RWPE1 (cell line): ENCODE measurements at regions not wholly inside any gene's neighbourhood (a gene's known extent, or its start where the extent isn't known, plus 50 kb on each side); places are given as distances from the start of the nearest gene placed in this dataset.
"Not testable (repeated sequence)": the region's sequence is repeated elsewhere in the genome, so short reads cannot be mapped to it uniquely, and the experiment has no call there.

Source experiments
- CTCF ChIA-PET: fragments of 350-600 bp; sonication (Branson Sonifier 250); formaldehyde crosslinking; extraction: SDS; loops from one replicate; lab custom pipeline; 2021; lab: Yijun Ruan, JAX
- POLR2A ChIA-PET: fragments of 400-600 bp; formaldehyde crosslinking; extraction: SDS; loops from one replicate; lab custom pipeline; 2020; ENCODE audit warnings: antibody characterized with exemption; ENCODE audit not compliant: low non-redundant PET; lab: Yijun Ruan, JAX
- DNase-seq: peaks from one replicate; pipeline ENCODE4 v3.0.0; 2012; ENCODE audit warnings: low spot score
- H3K27ac ChIP-seq: fragments of 450-650 bp; 2 replicates; pipeline ENCODE4 v1.5.1; 2017

DNA sequence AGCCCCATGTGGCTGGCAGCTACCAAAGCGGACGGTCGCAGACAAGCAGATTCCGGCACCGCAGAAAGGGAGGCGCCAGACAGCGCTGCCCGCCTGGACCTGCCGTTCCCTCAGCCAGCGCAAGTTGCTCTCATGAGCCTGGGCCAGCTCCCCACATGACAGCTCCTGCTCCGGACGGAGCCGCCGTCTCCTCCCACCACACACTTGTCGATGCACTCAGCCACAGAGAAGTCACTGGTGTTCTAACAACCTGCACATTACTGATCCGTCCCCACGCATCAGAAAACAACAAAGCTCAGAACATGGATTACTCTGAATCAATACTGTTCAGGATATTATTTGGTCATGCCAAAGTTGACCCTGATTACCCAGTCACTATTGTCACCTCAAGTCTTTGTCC, 74.4 kb upstream of the TNK2 start:
- CTCF ChIA-PET, H3K27ac ChIP-seq, POLR2A ChIA-PET, DNase-seq: not testable (repeated sequence)

DNA sequence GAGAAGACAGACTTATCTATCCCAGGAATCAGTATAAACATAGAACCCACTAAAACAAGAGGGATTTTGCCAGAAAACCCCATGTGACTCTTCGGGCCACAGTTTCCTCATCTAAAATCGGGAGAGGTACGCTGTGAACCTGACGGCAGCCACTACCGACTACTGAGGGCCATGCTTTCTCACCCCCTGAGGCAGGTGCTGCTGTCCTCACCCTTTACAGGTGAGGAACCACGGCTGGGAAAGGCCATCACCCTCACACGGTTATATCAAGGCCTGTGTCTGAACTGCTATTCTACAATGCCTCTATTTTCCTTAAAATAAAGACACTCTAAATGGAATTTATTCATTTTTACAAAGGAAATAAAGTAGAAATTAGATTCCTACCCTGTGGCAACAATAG, 73.4 kb upstream of the TNK2 start:
- CTCF ChIA-PET, H3K27ac ChIP-seq, DNase-seq, POLR2A ChIA-PET: not testable (repeated sequence)

DNA sequence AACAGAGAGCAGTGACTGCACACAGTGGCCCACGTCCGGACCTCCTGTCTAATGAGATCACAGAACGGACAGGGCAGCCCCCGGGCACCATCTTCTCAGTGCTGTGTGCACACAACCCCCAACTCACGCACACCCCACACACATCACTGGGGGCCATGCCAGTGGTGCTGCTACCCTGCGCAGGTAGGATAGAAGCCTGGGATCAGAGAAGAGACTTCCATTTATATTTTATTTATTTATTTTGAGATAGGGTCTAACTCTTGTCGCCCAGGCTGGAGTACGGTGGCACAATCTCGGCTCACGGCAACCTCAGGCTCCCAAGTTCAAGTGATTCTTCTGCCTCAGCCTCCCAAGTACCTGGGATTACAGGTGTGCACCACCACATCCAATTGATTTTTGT, 71.5 kb upstream of the TNK2 start:
- DNase-seq, H3K27ac ChIP-seq, POLR2A ChIA-PET, CTCF ChIA-PET: not testable (repeated sequence)

DNA sequence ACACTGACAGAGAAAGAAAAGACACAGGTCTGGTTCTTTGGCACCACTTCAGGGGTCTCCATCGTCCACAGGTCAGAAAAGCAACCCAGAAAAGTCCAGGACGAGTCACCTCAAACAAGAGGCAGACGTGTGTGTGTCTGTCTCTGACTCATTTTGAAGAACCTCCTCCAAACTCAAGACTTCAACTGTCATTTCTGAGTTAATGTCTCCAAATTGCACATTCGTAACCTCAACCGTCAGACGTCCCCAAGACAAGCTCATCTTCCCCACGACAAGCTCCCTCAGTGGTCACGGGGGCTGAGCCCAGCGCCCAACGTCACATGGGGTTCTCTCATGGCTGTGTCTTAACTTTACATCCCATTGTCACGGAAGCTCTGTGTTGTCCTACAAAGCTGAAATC, 70.2 kb upstream of the TNK2 start:
- DNase-seq, POLR2A ChIA-PET, CTCF ChIA-PET, H3K27ac ChIP-seq: not testable (repeated sequence)

DNA sequence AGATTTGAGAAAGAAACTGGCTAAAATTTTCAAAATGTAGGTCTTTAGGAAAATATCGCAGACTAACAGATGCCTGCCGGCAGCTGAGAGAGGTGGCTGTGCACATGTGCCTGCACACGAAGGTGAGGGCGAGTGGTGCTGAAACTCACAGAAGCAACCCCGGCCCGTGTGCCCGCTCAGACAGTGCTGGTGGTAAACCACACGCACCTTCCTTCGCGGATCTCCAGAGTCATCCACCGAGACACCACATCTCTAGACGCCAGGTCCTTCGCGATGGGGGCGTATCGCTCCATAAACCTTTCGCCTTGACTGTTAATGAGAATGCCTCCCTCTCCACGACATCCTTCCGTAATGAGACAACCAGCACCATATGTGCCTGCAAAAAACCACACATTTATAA, 68.5 kb upstream of the TNK2 start:
- CTCF ChIA-PET, H3K27ac ChIP-seq, POLR2A ChIA-PET, DNase-seq: not testable (repeated sequence)

DNA sequence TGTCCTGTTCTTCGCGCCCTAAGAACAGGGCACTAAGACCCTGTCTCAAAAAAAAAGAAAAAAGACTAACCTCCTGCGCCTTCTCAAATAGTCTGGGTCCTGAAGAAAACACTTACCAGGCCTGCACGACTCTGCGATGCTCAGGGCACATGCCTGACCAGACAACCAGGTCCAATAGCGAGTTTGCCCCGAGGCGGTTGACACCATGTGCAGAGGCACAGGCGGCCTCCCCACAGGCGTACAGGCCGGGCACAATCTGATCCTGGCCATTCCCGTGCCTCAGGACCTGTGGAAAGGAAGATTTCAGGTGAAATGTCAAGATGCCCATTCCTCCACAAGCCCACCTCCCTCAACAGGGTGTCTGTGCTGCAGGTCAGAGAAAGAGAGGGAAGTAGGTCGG, 65.9 kb upstream of the TNK2 start:
- CTCF ChIA-PET, H3K27ac ChIP-seq, POLR2A ChIA-PET, DNase-seq: not testable (repeated sequence)

DNA sequence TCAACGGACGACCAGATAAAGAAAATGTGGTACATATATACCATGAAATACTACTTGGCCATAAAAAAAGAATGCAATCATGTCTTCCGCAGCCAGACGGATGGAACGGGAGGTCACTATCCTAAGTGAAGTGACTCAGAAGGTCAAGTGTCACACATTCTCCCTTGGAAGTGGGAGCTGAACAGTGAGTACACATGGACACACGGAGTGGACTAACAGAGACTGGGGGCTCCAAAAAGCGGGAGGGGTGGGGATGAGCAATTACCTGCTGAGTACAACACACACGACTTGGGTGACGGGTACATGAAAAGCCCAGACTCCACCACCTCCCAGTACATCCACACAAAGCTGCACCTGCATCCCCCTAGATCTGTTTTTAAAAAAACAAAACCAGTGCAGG, 62.5 kb upstream of the TNK2 start:
- DNase-seq, POLR2A ChIA-PET, H3K27ac ChIP-seq, CTCF ChIA-PET: not testable (repeated sequence)

DNA sequence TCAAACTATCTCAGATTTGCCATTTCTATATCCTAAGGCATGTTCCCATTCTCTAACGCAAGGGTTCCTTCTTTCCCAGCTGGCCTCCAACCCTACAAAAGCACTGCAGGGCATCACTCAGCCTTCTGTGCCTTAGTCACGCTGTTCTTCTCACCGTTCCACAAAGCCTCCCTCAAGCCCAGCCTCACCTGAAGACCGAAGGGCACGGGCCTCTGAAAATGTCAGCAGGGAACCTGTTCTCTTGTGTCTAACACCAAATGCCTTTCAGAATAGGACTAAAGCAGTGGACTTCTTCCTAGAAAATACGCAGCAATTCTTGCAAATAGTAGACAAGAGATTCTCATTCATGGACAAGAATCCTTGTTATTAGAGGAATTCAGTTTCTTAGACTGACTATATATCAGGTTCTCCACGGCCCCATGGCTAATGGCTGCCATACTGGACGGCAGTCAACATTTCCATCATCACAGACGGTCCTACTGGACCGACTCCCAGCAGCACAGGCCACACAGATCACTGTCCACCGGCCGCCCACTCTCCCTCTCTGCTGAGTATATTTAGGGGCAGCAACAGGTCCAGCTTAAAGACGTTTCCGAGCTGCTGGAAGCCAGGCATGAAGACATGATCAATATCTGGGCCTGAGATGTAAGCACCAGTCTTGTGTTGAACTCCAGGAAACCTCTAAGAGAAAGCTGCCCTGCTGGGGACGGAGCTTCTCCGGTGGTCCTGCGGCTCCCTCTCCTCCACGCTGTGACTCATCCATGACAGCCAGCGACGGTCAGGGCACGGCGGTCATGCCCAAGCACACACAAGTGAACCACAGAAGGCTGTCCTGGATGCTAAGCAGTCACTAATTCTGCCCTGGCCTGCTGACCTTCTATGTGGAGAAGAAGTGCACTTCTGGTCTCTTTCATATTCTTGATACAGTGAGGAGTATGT, 61.8 kb upstream of the TNK2 start:
- H3K27ac ChIP-seq, DNase-seq, POLR2A ChIA-PET: not testable (repeated sequence)
- CTCF ChIA-PET, result interaction anchor here (0.6 kb wide), 1 partner anchor 279 kb away, joined by 9 read pairs; no protein-coding TSS in a partner anchor

DNA sequence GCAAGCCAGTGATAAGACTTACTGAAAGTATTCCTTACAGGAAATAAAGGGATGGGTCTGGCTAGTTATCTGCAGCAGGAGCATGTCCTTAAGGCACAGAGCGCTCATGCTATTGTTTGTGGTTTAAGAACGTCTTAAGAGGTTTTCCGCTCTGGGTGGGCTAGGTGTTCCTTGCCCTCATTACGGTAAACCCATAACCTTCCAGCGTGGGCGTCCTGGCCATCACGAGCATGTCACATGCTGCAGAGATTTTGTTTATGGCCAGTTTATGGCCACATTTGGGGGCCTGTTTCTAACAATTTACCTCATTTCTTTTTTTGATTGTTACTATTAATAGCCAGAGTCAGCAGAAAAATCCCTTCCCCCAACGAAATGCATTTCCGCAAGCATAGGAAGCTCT, 61.0 kb upstream of the TNK2 start:
- DNase-seq, POLR2A ChIA-PET, H3K27ac ChIP-seq, CTCF ChIA-PET: not testable (repeated sequence)

DNA sequence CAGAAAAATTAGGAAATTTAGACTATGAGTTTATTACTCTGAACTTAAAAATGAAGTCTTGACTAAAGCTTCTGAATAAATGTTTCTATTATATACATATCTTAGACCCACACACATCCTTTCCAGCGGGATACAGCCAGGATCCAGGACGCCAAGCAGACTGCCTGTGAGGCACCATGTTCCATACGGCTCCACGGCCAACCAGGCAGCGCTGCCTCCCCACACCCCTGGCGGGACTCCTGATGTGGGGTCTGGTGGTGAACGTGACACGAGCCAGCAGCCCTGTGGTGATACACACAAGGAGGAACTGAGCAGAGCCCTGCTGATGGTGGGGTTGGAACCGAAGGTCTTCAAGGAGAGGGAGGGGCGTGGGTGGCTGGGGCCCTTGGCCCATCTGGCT, 59.8 kb upstream of the TNK2 start:
- CTCF ChIA-PET, POLR2A ChIA-PET, DNase-seq, H3K27ac ChIP-seq: not testable (repeated sequence)

DNA sequence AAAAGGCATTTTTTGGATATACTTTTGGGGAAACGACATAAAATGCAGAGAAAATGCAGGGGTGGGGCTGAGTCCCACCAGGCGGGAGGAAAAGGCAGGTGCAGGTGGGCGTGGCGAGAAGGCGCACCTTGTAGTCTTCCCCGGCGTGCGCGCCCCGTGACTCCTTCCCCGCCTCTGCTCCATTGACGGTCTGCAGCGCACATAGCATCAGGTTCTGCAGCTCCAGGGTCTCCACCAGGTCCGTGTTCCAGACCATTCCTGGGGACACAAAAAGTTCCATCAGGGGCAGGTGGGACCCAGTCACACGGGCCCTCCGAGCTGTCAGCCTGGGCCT, 59.0 kb upstream of the TNK2 start:
- POLR2A ChIA-PET, CTCF ChIA-PET, H3K27ac ChIP-seq, DNase-seq: not testable (repeated sequence)

DNA sequence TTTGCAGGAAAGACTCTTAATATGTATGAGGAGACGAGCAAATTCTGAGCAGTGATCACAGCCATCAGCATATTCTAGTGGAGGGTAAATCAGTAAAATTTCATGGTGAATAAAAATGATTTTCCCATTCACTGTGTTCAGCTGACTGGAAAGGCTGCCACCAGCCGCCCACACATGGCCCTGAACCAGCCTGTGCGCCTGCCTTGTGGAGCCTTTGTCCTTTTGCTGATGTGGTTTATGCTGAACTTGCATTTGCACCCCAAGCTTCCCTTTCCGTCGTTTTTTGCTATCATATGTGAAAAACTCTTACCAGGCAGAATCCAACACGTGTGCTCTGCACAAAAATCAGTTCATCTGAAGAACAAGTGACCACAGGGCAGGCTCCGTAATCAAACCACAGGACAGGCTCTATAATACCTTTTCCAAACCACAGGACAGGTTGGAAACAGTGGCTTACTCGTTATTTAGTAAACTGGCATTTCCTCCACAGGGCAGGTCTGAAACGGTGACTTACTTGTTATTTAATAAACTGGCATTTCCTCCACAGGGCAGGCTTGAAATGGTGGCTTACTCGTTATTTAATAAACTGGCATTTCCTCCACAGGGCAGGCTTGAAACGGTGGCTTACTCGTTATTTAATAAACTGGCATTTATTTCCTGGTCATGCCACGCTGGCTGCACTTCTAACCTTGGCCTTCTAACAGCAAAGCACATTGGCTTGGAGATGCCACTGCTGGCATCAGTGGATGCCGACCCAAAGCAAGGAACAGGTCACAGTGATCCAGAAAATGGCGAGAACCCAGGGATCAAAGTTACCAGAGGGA, 58.4 kb upstream of the TNK2 start:
- POLR2A ChIA-PET, DNase-seq, H3K27ac ChIP-seq, CTCF ChIA-PET: not testable (repeated sequence)

DNA sequence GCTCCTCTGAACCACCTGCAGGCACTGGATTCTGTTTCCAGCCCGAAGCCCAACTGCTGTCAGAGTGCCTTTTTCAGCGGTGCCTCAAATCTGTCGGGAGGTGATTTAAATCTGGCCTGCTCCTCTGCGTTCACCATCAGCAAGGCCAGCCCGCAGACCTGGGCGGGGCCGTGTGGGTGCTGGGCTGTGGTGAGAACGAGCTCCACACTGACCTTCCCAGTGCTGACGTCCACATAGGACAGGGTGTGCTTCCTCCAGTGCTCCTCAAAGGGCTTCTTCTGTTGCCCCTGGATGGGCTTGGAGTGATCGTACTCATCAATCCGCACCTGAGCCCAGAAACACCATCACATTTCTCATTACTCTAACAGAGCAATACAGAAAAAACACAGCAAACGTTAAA, 56.9 kb upstream of the TNK2 start:
- POLR2A ChIA-PET, CTCF ChIA-PET, H3K27ac ChIP-seq, DNase-seq: not testable (repeated sequence)

DNA sequence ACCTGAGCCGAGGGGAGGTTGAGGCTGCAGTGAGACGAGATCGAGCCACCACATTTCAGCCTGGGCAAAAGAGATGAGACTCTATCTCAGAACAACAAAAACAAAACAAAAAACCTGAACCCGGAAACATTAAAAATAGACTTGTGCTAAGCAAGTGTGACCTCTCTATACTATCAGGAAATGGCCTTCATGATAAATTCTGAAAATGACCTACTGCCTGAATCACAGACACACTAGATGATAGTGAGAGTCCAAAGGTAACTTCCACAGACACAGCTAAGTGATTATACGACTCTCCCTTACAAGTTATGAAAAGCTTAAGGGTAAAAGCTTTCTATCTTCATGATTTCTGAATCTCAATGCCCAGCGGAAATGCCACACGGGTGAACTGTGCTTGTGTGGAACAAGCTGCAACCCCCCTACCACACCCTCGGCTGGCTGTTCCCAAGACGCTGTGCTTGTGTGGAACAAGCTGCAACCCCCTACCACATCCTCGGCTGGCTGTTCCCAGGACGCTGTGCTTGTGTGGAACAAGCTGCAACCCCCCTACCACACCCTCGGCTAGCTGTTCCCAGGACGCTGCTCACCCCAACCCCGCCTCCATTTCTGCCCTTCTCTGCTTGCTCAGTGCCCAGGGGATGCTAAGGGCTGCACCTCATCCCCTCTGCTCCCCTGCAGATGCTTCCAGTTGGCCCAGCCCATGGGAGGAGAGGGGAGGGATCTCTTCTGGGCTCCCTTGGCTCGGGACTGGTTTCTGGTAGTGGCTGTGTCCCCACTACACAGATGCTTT, 56.2 kb upstream of the TNK2 start:
- POLR2A ChIA-PET, DNase-seq, CTCF ChIA-PET, H3K27ac ChIP-seq: not testable (repeated sequence)

DNA sequence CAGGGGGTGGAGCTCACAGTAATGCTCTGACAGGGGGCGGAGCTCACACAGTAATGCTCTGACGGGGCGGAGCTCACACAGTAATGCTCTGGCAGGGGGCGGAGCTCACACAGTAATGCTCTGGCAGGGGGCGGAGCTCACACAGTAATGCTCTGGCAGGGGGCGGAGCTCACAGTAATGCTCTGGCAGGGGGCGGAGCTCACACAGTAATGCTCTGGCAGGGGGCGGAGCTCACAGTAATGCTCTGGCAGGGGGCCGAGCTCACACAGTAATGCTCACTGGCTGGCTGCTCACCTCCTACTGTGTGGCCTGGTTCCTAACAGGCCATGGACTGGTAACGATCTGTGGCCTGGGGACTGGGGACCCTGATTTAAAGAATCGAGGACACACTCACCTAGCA, 53.9 kb upstream of the TNK2 start:
- not testable (repeated sequence) for H3K27ac ChIP-seq, DNase-seq
- CTCF ChIA-PET, result interaction anchor here (0.6 kb wide), 1 partner anchor 44 kb away, joined by 3 read pairs; no protein-coding TSS in a partner anchor
- POLR2A ChIA-PET, result interaction anchor here (0.6 kb wide), 1 partner anchor 61 kb away, joined by 3 read pairs; no protein-coding TSS in a partner anchor

DNA sequence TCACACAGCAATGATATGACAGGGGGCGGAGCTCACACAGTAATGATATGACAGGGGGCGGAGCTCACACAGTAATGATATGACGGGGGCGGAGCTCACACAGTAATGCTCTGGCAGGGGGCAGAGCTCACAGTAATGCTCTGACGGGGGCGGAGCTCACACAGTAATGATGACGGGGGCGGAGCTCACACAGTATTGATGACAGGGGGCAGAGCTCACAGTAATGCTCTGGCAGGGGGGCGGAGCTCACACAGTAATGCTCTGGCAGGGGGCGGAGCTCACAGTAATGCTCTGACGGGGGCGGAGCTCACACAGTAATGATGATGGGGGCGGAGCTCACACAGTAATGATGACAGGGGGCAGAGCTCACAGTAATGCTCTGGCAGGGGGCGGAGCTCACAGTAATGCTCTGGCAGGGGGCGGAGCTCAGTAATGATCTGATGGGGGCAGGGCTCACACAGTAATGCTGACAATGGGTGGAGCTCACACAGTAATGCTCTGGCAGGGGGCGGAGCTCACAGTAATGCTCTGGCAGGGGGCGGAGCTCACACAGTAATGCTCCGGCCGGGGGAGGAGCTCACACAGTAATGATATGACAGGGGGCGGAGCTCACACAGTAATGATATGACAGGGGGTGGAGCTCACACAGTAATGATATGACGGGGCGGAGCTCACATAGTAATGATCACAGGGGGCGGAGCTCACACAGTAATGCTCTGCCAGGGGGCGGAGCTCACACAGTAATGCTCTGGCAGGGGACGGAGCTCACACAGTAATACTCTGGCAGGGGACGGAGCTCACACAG, 52.8 kb upstream of the TNK2 start:
- CTCF ChIA-PET, result interaction anchor here (0.6 kb wide), 1 partner anchor 43 kb away, joined by 3 read pairs; no protein-coding TSS in a partner anchor
- POLR2A ChIA-PET, H3K27ac ChIP-seq, DNase-seq: not testable (repeated sequence)
